H4 (cell line): ENCODE measurements at regions not wholly inside any gene's neighbourhood (a gene's known extent, or its start where the extent isn't known, plus 50 kb on each side); places are given as distances from the start of the nearest gene placed in this dataset.

Experiments used
- DNase-seq: peaks from one replicate; pipeline ENCODE4 v3.0.0-alpha.2; 2015; ENCODE audit warnings: low spot score

DNA sequence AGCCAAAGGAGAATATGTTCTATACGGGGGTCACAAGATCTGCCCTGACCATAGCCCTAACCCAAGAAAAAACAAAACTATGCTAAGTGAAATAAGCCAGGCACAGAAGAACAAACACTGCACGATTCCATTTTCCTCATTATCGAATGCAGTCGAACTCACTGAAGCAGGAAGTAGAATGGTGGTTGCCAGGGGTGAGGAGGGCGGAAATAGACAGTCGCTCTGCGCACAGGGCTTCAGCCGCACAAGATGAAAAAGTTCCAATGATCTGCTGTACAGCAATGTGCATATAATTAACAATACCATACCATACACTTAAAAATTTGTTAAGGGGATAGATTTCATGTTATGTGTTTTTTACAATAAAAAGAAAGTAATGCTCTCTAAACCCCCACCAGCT is 257.7 kb downstream of the TXNL1 start:
- no peak for DNase-seq

DNA sequence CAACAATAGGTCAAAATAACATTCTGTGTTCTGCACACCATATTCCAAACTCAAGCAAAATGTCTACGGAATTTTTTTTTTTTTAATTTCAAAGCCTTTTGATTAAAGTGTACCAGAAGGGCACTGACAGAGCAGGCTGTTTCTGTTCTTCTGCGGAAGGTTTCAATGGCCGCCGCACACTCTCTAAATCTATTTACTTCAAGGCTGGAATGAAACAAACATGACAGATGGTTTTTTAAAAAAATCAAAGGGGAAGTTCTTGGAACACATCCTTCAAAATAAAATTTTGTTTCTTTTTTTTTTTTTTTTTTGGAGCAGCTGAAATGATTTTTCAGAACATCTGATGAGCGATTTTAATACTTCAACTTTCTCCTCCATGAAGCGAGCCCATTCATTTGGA is 259.1 kb downstream of the TXNL1 start:
- DNase-seq: no peak

DNA sequence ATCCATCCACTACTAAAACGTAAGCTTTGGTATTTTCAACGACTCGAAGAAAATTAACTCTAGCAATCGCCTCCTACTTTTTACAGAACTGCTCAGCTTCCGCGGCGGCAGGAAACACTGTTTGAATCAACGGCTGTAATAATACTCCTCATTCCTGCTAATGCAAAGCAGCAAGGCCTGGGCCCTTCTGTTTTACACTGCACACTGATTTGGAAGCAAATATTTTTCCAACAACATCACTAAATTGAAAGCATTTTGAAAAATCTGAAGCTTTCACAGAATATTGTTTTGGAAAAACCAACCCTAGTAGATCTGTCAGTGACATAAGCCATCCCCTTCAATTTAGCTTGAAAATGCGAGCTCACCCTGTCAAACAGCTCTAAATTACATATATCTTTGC is 261.2 kb downstream of the TXNL1 start:
- no peak for DNase-seq

DNA sequence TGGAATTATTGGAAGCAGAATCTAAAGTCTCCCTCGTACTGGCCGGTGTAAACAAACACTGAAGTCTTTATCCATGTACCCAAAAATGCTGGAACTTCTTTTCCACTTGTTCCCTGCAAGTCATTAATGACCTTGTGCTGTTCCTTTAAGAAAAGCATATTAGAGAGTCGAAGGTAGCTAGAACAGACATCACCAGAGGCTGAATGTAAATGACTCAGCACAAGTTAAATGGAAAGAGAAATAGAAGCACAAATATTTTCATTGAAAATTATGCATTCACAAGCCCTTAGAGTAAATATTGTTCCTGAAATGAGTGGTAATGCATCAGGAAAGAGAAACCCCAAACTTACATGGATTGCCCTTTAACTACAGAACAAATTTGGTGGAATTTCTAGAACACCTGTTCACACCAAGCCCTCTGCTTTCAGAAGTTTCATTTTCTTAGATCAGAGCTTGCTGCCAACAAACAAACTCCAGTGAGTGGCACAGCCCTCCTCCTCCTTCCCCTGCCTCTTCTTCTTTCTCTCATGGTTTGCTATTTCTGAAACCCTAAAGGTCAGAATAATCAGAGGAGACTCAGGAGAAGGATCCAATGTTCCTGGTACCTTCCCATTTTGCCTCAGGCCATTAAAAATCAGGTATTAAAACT is 264.3 kb downstream of the TXNL1 start:
- peak; percentile 16 for DNase-seq

DNA sequence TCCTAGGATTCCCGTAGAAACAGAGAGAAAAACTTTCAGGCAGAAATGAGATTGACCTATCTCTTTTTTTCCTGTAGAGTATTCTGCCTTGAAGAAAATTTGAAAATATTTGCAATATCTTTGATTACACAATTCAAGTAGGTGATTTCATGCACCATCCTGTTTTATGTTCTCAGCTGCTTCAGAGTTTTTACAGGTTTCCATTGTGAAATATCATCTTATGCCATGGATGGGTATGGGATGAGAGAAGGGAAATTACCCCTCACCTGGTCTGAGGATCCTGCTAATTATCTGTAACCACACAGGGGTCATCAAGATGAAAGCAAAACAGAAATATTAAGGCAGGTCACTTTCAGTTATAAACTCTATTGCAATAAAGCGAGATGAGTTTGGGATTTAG is 264.8 kb downstream of the TXNL1 start:
- DNase-seq: no peak

DNA sequence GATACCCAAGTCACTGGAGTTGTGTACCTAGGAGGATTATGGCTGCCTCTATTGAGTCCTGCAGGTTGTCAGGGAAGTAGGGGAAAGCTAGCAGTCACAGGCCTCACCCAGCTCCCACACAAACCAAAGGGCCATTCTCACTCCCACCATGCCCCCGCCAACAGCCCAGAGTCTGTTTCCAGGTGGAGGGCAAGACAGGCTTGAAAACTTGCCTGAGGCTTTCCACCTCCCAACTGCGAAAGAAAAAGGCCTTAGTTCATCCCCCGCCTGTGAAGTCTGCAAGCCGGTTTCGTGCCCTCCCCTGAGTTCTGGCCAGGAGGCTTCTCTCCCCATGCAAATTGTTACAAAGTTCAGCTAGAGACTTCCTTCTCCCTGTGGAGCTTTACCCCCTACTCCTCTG is 270.3 kb downstream of the TXNL1 start:
- no peak for DNase-seq

DNA sequence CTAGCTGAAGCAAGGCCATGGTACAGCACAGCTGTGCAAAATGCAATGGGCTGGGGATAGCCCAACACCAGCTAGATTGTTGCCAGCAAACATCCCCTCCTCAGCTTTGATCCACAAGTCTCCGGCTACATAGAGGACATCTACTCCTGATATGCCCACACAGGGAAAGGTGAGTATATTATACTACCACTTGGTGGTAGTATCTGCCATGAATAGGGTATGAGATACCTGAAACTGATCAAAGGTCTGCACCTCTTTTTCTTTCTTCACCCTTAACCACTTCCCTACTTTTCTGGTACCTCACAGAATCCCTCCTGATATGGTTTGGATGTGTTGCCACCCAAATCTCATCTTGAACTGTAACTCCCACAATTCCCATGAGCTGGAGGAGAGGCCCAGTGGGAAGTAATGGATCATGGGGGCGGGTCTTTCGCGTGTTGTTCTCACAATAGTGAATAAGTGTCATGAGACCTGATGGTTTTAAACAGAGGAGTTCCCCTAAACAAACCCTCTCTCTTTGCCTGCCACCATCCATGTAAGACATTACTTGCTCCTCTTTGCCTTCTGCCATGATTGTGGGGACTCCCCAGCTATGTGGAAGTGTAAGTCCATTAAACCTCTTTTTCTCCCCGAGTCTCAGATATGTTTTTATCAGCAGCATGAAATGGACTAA is 279.6 kb downstream of the TXNL1 start:
- no peak for DNase-seq

DNA sequence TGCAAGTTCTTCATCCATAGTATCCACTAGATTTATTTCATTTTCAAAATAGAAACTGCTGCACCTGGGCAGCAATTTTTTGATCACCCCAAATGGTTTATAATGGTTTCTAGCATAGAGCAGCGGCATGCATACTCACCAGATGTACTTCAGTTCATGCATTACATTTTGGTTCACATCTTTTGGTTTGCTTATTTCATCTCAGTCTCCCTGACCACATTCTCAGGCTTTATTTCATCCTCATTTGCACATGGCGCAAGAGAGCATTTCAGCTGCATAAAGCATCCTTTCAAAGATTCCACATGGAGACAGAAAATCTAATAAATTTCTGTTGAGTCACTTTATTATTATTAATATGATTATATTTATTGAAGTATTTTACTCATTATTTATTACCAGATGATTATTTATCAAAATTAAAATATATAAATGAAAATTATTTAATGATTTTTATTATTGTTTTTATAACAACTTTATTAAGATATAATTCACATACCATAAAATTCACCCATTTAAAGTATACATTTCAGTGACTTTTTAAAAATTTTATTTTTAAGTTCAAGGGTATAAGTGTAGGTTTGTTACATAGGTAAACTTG is 284.6 kb downstream of the TXNL1 start:
- no peak for DNase-seq

DNA sequence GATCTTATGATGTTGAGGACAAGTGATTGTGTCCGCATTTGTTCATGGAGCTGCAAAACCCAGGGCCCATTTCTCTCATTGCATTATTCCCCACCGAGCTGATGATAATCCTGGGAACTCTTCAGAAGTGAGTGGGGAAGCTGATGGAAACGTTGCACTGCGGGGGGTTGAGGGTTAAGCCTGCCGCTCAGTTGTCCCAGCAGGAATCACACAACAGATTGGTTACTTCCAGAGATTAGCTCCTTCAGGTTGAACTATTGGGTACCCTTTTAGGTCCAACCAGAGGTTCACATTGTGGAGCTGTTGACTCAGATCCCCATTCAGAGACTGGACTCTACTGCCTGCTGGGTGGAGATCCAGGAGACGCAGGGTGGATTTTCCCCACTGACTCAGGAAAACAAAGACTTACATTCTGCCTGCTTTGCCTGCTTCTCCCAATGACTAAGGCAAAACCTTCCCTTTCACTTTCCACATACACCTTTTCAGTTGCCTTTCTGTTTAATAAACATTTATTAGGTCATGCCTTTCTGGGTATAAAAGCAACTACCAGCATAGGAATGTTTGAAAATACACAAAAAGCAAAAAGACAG is 286.4 kb downstream of the TXNL1 start:
- DNase-seq: peak; percentile 10

DNA sequence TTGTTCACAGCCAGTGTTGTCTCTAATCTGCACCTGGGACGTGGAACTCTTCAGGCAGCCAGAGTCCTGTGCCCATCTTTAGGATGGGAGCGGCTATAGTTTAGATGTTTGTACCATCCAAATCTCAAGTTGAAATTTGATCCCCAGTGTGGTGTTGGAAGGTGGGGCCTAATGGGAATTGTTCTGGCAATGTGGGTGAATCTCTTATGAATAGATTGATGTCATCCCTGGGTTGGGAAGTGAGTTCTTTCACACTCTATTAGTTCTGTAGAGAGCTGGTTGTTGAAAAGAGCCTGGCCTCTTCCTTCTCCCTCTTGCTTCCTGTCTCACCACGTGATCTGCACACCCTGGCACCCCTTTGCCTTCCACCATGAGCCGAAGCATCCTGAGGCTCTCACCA is 300.9 kb downstream of the TXNL1 start:
- no peak for DNase-seq

DNA sequence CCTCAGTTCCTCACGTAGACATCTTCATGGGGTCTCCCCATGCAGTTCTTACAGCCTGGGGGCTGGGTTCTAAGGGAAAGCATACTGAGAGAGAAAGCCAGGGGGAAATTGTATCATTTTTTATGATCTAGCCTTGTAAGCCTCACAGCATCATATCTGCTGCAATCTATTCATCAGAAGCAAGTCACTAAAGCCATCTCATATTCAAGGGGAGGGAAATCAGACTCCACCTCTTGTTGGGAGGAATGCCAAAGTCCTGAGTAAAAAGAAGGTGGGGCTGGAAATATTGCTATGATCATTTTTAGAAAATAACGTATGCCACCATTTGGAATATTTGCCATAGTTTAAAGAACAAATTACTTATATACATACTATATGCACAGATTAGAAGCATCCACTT is 304.6 kb downstream of the TXNL1 start:
- DNase-seq: no peak

DNA sequence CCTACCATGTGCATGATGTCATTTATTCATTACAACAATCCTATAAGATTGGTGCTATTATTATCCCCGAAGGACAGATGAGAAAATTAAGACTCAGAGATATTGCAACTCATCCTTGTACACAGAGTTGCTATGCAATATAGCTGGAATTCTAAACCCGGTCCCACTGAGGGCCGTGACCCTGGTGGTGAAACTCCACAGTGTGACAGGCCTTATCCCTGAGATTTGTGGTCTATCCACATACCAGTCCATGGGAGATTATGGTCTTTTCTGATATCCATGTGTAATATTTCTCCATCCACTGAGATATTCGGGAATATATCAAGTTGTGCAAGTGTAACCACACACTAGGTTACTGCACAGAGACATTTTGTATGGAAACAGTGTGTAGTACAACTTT is 305.2 kb downstream of the TXNL1 start:
- no peak for DNase-seq

DNA sequence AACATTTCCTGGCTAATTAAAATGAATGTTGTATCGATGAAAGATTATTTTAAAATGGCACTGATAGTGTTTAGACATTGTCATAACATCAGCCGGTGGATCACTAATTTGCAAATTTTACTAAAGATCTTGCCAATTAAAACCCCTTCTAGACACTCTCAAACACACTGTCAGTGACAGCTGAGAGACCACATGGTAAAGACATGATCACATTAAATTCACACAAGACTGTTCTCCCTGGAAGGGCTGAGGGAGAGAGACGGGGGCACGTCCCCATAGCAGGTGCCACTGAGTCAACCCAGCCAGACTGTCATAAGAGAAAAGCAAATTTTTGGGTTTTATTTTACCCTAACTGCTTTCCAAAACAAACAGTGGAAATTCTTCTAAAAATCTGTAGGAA is 306.0 kb downstream of the TXNL1 start:
- DNase-seq: no peak

DNA sequence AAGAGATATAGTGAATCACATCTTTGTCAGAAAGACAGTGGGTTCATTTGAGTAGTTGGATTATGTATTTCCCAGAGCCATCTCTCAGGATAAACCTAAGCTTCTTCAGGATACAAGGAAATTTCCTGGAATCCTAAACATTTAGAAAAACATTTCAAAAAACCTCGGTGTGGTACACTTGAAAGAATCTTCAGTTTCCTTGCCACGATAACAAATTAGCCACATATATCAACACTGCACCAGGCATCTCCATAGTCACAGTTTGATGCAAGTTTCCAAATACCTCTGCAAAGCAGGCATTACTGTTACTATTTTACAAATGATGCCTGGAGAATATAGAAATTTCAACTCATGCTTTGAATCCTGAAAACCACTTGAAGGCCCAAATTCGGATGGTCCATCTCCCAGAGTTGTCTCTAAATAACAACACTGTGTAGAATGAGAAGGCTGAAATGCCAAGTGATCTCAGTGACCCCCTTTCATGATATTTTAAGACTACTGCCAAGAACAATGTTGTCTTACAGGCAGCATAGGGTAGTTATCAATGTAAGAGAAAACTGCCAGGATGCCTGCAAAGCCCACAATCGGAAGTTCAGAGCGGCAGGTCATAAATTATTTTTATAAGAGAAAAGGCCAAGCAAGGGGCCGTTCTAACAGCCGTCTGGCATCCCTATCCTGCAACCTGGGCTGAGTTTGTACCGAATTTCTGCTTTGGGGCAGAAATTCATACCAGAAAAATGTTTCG is 307.9 kb downstream of the TXNL1 start:
- no peak for DNase-seq

DNA sequence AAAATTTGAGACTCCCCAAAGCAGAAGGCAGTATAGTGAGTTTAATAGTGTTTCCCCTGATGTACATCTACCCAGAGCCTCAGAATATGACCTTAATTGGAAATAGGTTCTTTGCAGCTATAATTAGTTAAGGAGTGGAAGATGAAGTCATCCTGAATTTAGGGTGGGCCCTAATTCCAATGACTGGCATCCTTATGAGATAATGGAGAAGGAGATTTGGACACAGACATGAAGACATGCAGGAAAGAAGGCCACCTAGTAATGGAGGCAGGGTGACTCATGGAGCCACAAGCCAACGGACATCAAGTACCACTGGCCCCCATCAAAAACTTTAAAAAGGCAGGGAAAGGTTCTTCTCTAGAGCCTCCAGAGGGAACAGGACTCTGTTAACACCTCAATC is 308.9 kb downstream of the TXNL1 start:
- DNase-seq: no peak

DNA sequence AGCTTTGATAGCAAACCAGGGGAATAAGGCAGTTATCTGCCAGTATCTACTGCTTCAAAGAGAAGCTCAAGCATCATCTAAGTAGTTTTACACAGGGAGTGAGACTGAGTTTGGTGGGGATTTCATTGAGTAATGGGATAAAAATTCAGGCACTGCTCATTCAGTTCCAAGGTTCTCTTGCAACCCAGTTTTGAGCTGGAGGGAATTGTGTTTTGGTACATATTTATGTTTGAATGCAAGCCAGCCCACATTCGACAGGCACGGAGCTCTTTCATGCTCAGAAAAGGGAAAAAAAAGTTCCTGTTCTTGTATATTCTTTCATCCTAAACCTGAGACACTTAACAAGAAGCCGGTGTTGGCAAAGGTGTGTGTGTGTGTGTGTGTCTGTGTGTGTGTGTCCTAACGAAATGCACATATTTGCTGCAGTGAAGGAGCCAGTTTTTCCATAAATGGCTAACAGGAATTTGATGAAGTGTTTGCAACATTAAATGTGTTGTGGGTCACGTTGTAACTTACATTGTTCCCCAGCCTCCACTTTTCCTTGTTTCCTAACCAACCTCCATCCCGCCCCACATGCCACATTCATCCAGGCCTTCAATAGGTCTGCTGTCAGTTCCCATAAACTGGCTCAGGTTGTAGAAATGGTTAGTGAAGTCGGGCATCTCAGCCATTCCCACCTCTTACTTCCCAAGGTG is 311.1 kb downstream of the TXNL1 start:
- no peak for DNase-seq

DNA sequence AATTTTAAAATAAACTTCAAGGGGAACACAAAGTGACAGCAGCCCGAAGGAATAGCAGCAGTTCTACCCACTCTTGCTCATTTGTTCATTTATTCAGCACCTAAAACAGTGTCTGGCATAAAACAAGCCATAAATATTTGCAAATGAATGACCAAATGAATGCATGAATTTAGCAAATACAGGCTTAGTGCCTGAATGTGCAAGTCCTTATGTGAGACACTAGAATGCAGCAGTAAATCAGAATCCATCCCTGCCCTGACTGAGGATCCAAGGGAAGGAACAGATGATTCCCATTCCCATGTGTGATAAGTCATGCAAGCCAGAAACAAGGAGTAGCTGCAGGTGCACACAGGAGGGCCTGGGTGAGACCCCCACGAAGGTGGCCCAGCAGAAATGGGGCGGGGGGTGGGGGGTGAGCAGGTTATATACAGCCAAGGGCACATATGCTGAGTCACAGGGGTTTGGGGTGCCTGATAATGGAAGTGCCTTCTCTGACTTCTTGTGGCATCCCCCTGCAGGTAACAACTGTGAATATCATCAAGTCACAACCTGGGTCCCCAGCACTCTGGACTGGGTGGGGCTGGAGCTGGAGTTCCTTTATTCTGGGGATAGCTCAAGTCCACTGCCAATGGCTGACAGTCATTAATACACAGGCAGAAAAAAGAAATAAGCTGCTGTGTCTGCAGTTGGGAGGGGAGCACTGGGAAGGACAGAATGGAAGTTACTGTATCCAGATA is 311.9 kb downstream of the TXNL1 start:
- no peak for DNase-seq

DNA sequence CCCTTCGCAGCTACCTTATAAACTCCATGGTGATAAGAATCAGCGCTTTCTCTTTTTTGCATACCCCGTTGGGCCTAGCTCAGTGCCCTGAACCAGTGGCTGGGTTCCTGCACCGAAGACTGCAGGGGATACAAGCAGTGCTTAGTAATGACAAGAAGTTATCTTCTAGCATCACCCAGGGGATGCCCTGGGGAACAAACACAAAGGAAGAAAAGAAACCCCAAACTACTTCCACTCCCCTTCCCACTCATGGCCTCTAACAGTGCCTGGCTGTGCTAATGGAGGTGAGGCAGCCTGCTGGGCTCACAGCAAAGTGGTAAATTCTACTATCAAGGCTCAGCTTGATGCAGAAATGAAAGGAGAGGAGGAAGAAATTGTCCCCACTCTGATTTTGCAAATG is 314.7 kb downstream of the TXNL1 start:
- no peak for DNase-seq

DNA sequence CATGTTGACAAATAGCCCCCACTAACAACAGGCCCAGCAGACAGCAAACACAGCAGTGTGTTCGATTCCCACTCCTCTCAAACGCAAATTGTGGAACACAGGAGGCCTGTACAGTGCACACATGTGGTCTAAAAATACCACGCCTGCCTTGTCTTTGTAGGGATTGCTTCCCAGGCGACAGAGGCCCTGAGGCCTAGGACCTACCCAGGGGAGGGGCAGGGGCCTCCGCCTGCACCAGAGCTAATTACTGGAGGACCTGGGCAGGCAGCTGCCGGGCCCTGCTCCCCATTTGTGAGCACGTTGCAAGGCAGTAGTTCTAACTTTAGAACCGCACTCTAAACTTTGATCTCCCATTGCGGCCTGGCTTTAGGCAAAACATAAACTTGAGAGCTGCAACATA is 316.0 kb downstream of the TXNL1 start:
- DNase-seq: no peak

DNA sequence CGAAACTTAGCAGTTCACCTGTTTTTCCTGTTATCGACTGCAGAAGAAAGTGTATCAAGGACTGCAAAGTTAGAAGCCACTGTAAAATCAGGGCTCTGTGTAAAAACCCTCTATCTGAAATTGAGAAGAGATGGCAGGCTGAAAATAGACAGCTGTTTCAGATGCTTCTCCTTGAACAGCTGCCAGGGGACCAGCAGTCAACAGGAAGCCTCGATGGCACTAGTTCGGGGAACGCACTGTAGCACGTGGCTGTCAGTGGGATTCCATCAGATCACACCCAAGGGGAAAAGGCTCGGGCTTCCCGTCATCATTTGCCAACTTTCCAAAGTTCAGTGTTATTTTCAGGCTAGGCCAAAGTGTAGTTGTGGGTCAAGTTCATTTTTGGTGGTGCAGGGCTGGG is 316.9 kb downstream of the TXNL1 start:
- DNase-seq: no peak

DNA sequence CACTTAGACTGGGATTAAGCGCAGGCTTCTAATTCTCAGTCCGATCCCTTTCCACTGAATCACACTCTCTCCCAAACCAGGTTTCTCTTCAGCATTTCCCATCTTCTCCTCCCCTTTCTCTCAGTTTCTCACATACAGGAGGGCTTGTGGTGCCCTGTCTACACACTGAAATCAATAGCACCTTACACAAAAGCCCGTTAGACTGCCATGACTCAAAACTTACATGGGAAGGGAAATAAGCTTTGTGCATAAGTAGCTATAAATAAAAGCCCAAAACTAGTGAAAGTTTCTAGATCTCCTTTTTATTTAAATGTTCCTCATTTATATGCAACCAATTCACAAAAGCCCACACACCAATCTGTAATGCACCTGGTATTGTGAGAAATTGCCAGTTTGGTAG is 318.4 kb downstream of the TXNL1 start:
- no peak for DNase-seq
